GM19467 (cell line): ENCODE measurements at regions not wholly inside any gene's neighbourhood (a gene's known extent, or its start where the extent isn't known, plus 50 kb on each side); places are given as distances from the start of the nearest gene placed in this dataset.
"Not testable (repeated sequence)": the region's sequence is repeated elsewhere in the genome, so short reads cannot be mapped to it uniquely, and the experiment has no call there.

Source experiments
- ATAC-seq: cut with Tn5 transposase; IDR thresholded peaks from one replicate; pipeline ENCODE4 v1.9.1; 2021; ENCODE audit warnings: mild to moderate bottlenecking, moderate library complexity; ENCODE audit not compliant: unreplicated experiment

- no peak for ATAC-seq
Observed at GRCh38 chr9:79471580-79472543, 99.9 kb upstream of the TLE4 start.

GRCh38 chr9:79473704-79474103 is 98.1 kb upstream of the TLE4 start:
- ATAC-seq: no peak

- ATAC-seq: no peak
Observed at GRCh38 chr9:79477241-79477840, 94.4 kb upstream of the TLE4 start.

GRCh38 chr9:79477955-79478771 is 93.6 kb upstream of the TLE4 start:
- ATAC-seq: peak; percentile 72

GRCh38 chr9:79480639-79481038 is 91.1 kb upstream of the TLE4 start:
- no peak for ATAC-seq

- no peak for ATAC-seq
Observed at GRCh38 chr9:79481846-79482477, 89.8 kb upstream of the TLE4 start.

- no peak for ATAC-seq
Observed at GRCh38 chr9:79485258-79485657, 86.5 kb upstream of the TLE4 start.

GRCh38 chr9:79489261-79490000 is 82.3 kb upstream of the TLE4 start:
- no peak for ATAC-seq

GRCh38 chr9:79490657-79491248 is 81.0 kb upstream of the TLE4 start:
- no peak for ATAC-seq

GRCh38 chr9:79492092-79493009 is 79.4 kb upstream of the TLE4 start:
- ATAC-seq: no peak

- not testable (repeated sequence) for ATAC-seq
Observed at GRCh38 chr9:79500196-79500864, 71.4 kb upstream of the TLE4 start.

- ATAC-seq: no peak
Observed at GRCh38 chr9:79501546-79501945, 70.2 kb upstream of the TLE4 start.

GRCh38 chr9:79507801-79508200 is 64.0 kb upstream of the TLE4 start:
- no peak for ATAC-seq

- no peak for ATAC-seq
Observed at GRCh38 chr9:79512251-79512650, 59.5 kb upstream of the TLE4 start.
